SK-N-SH treated with all-trans-retinoic acid at 6 μM for 48 hours (cell line): ENCODE measurements at regions not wholly inside any gene's neighbourhood (a gene's known extent, or its start where the extent isn't known, plus 50 kb on each side); places are given as distances from the start of the nearest gene placed in this dataset.
A peak's percentile ranks its signal among the peaks of the same experiment; 100 is the strongest.

Experiments
- ATAC-seq: fragments of 200-7000 bp; cut with Tn5 transposase; 3 replicates; pipeline ENCODE4 v1.9.1; 2020; ENCODE audit warnings: mild to moderate bottlenecking, moderate library complexity
- ARNTL ChIP-seq: fragments of 450-650 bp; formaldehyde crosslinking; IDR thresholded peaks from 2 replicates; pipeline ENCODE4 v1.5.0; 2020; ENCODE audit warnings: low read depth, mild to moderate bottlenecking, moderate library complexity, borderline replicate concordance
- BACH2 ChIP-seq: fragments of 250-450 bp; sonication (Bioruptor Pico); IDR thresholded peaks from 2 replicates; pipeline ENCODE4 v1.9.0; 2021; ENCODE audit warnings: mild to moderate bottlenecking, borderline replicate concordance
- CREB5 ChIP-seq: fragments of 250-450 bp; sonication (Bioruptor Pico); IDR thresholded peaks from 2 replicates; pipeline ENCODE4 v1.5.1; 2020; ENCODE audit warnings: low read depth, mild to moderate bottlenecking, moderate library complexity
- CSDC2 ChIP-seq: fragments of 250-450 bp; sonication (Bioruptor Pico); IDR thresholded peaks from 2 replicates; pipeline ENCODE4 v1.5.0; 2020; ENCODE audit warnings: mild to moderate bottlenecking, moderate library complexity
- ESRRG ChIP-seq: fragments of 250-450 bp; sonication (Bioruptor Pico); IDR thresholded peaks from 2 replicates; pipeline ENCODE4 v1.6.1; 2021; ENCODE audit warnings: mild to moderate bottlenecking
- GLIS3 ChIP-seq: fragments of 250-450 bp; sonication (Bioruptor Pico); IDR thresholded peaks from 2 replicates; pipeline ENCODE4 v1.5.0; 2020; ENCODE audit warnings: mild to moderate bottlenecking, moderate library complexity
- ISL1 ChIP-seq: fragments of 250-450 bp; sonication (Bioruptor Pico); IDR thresholded peaks from 2 replicates; pipeline ENCODE4 v2.1.2; 2022; ENCODE audit warnings: mild to moderate bottlenecking, moderate library complexity
- OSR1 ChIP-seq: fragments of 250-450 bp; sonication (Bioruptor Pico); IDR thresholded peaks from 2 replicates; pipeline ENCODE4 v1.8.0; 2022; ENCODE audit warnings: moderate library complexity, mild to moderate bottlenecking, inconsistent platforms
- PATZ1 ChIP-seq: fragments of 250-450 bp; sonication (Bioruptor Pico); IDR thresholded peaks from 2 replicates; pipeline ENCODE4 v1.8.0; 2020; ENCODE audit warnings: mild to moderate bottlenecking, moderate library complexity, borderline replicate concordance
- PPARA ChIP-seq: fragments of 250-450 bp; sonication (Bioruptor Pico); IDR thresholded peaks from 2 replicates; pipeline ENCODE4 v1.5.0; 2020; ENCODE audit warnings: mild to moderate bottlenecking, borderline replicate concordance
- RARB ChIP-seq: fragments of 250-450 bp; sonication (Bioruptor Pico); IDR thresholded peaks from 2 replicates; pipeline ENCODE4 v1.8.0; 2021; ENCODE audit warnings: mild to moderate bottlenecking, moderate library complexity
- TCF4 ChIP-seq: fragments of 250-450 bp; sonication (Bioruptor Pico); IDR thresholded peaks from 2 replicates; pipeline ENCODE4 v1.8.0; 2021; ENCODE audit warnings: mild to moderate bottlenecking, moderate library complexity, borderline replicate concordance
- TOX ChIP-seq: fragments of 250-450 bp; sonication (Bioruptor Pico); IDR thresholded peaks from 2 replicates; pipeline ENCODE4 v1.8.0; 2021; ENCODE audit warnings: mild to moderate bottlenecking, moderate library complexity, borderline replicate concordance
- ZC3H10 ChIP-seq: fragments of 250-450 bp; sonication (Bioruptor Pico); IDR thresholded peaks from 2 replicates; pipeline ENCODE4 v1.5.1; 2021; ENCODE audit warnings: mild to moderate bottlenecking, moderate library complexity
- ZFP3 ChIP-seq: fragments of 250-450 bp; sonication (Bioruptor Pico); IDR thresholded peaks from 2 replicates; pipeline ENCODE4 v1.5.0; 2020; ENCODE audit warnings: mild to moderate bottlenecking, moderate library complexity
- ZFP30 ChIP-seq: fragments of 450-650 bp; formaldehyde crosslinking; IDR thresholded peaks from 2 replicates; pipeline ENCODE4 v1.5.0; 2022; ENCODE audit warnings: mild to moderate bottlenecking, moderate library complexity
- ZNF565 ChIP-seq: fragments of 450-650 bp; formaldehyde crosslinking; conservative IDR thresholded peaks from 2 replicates; pipeline ENCODE4 v1.5.0; 2020; ENCODE audit warnings: low read depth, mild to moderate bottlenecking, moderate library complexity
- ZNF70 ChIP-seq: fragments of 450-650 bp; formaldehyde crosslinking; IDR thresholded peaks from 2 replicates; pipeline ENCODE4 v1.5.0; 2020; ENCODE audit warnings: mild to moderate bottlenecking, moderate library complexity
- ZNF8 ChIP-seq: fragments of 450-650 bp; formaldehyde crosslinking; IDR thresholded peaks from 2 replicates; pipeline ENCODE4 v1.5.0; 2020; ENCODE audit warnings: mild to moderate bottlenecking, moderate library complexity
- TF ChIP-seq, protein P1 (sequence below): fragments of 250-450 bp; sonication (Bioruptor Pico); IDR thresholded peaks from 2 replicates; pipeline ENCODE4 v1.5.0; 2020; ENCODE audit warnings: mild to moderate bottlenecking, moderate library complexity
- TF ChIP-seq, protein P2 (sequence below): fragments of 250-450 bp; sonication (Bioruptor Pico); IDR thresholded peaks from 2 replicates; pipeline ENCODE4 v1.5.1; 2021; ENCODE audit warnings: mild to moderate bottlenecking, moderate library complexity

GRCh38 chr11:106288057-106288456 lies 210.6 kb downstream of the AASDHPPT start:
- ATAC-seq: peak; percentile 45; the same call in 1 of the 3 replicates
- TF ChIP-seq ZNF8 (CRISPR knock-in tag): no peak
- TF ChIP-seq ESRRG (CRISPR knock-in tag): no peak

DNA sequence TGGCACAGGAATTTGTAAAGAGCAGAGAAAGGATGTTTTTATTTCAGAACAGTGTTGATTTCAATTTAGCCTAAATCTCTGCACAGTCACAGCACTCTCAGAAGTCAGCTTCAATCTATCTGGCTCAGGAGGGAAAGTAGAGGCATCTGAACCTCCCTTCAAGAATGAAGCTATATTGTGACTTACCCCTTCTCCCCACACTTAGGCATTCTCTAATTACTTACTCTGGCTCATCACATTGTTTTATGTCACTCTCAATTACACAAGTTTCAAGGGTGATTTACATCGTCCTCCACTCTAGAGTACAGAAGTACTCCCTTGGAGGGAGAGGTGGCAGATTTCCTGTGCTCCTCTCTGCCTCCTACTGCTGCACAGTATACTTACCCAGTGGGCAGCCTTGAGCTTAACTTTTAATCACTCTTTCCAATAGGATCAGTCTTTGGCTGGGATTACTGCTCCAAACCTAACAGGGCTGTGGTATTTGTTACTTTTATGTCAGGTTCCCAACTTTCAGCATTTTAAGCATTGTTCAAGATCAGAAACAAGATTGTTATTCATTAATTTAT lies 211.4 kb downstream of the AASDHPPT start:
- peak; percentile 89 for ATAC-seq
- TF ChIP-seq ESRRG (CRISPR knock-in tag): no peak
- TF ChIP-seq ISL1 (CRISPR knock-in tag): no peak
- no peak for TF ChIP-seq ZFP3 (CRISPR knock-in tag)
- TF ChIP-seq, protein P1, sequence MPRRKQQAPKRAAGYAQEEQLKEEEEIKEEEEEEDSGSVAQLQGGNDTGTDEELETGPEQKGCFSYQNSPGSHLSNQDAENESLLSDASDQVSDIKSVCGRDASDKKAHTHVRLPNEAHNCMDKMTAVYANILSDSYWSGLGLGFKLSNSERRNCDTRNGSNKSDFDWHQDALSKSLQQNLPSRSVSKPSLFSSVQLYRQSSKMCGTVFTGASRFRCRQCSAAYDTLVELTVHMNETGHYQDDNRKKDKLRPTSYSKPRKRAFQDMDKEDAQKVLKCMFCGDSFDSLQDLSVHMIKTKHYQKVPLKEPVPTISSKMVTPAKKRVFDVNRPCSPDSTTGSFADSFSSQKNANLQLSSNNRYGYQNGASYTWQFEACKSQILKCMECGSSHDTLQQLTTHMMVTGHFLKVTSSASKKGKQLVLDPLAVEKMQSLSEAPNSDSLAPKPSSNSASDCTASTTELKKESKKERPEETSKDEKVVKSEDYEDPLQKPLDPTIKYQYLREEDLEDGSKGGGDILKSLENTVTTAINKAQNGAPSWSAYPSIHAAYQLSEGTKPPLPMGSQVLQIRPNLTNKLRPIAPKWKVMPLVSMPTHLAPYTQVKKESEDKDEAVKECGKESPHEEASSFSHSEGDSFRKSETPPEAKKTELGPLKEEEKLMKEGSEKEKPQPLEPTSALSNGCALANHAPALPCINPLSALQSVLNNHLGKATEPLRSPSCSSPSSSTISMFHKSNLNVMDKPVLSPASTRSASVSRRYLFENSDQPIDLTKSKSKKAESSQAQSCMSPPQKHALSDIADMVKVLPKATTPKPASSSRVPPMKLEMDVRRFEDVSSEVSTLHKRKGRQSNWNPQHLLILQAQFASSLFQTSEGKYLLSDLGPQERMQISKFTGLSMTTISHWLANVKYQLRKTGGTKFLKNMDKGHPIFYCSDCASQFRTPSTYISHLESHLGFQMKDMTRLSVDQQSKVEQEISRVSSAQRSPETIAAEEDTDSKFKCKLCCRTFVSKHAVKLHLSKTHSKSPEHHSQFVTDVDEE (CRISPR knock-in tag): no peak
- no peak for TF ChIP-seq RARB (CRISPR knock-in tag)
- no peak for TF ChIP-seq CSDC2
- TF ChIP-seq GLIS3: no peak
- TF ChIP-seq BACH2 (CRISPR knock-in tag): no peak
- TF ChIP-seq OSR1 (CRISPR knock-in tag): no peak
- TF ChIP-seq CREB5: no peak
- TF ChIP-seq, protein P2, sequence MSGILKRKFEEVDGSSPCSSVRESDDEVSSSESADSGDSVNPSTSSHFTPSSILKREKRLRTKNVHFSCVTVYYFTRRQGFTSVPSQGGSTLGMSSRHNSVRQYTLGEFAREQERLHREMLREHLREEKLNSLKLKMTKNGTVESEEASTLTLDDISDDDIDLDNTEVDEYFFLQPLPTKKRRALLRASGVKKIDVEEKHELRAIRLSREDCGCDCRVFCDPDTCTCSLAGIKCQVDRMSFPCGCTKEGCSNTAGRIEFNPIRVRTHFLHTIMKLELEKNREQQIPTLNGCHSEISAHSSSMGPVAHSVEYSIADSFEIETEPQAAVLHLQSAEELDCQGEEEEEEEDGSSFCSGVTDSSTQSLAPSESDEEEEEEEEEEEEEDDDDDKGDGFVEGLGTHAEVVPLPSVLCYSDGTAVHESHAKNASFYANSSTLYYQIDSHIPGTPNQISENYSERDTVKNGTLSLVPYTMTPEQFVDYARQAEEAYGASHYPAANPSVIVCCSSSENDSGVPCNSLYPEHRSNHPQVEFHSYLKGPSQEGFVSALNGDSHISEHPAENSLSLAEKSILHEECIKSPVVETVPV (CRISPR knock-in tag): no peak
- no peak for TF ChIP-seq ZNF70 (CRISPR knock-in tag)
- TF ChIP-seq ZC3H10 (CRISPR knock-in tag): no peak
- no peak for TF ChIP-seq ZNF565
- TF ChIP-seq, all 23 proteins: peak for 0

- TF ChIP-seq ZNF565 (no peak), ZNF8 (CRISPR knock-in tag) (no peak), PATZ1 (CRISPR knock-in tag) (no peak), TOX (CRISPR knock-in tag) (no peak), ESRRG (CRISPR knock-in tag) (no peak), ARNTL (no peak), ZFP3 (CRISPR knock-in tag) (no peak), ISL1 (CRISPR knock-in tag) (no peak), ZC3H10 (CRISPR knock-in tag) (no peak), CREB5 (no peak), BACH2 (CRISPR knock-in tag) (no peak), CSDC2 (no peak)
- TF ChIP-seq, all 23 proteins: peak for 0
- ATAC-seq: no peak
Observed at GRCh38 chr11:106292526-106292925, 215.1 kb downstream of the AASDHPPT start.

DNA sequence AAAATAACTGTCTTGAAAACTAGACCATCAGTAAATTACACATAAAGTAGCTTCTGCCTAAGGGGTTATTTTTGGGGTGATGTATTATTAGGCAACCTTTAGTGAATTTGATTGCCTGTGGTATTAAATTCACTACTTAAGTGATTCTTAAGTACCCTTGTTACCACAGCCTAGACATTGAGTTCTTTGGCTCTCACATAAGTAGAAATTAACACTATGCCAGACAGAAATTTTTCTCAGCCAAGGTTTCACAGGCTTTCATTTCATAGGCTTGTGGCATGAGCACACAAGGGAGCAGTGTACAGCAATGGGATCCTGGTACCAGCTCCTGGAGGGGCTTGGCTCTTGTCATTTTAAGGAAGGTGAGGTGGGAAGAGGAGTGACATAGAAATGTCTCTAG lies 218.5 kb downstream of the AASDHPPT start:
- ATAC-seq: no peak
- TF ChIP-seq ZFP30 (CRISPR knock-in tag) (no peak), TOX (CRISPR knock-in tag) (no peak), PPARA (no peak), RARB (CRISPR knock-in tag) (no peak), ARNTL (no peak), PATZ1 (CRISPR knock-in tag) (no peak), GLIS3 (no peak), CSDC2 (no peak), ISL1 (CRISPR knock-in tag) (no peak), ZNF565 (no peak), TCF4 (no peak)
- TF ChIP-seq, protein P1 (CRISPR knock-in tag): no peak
